ENCODE measurements at regions not wholly inside any gene's neighbourhood (a gene's known extent, or its start where the extent isn't known, plus 50 kb on each side); places are given as distances from the start of the nearest gene placed in this dataset.
A peak's percentile ranks its signal among the peaks of the same experiment; 100 is the strongest.

DNA sequence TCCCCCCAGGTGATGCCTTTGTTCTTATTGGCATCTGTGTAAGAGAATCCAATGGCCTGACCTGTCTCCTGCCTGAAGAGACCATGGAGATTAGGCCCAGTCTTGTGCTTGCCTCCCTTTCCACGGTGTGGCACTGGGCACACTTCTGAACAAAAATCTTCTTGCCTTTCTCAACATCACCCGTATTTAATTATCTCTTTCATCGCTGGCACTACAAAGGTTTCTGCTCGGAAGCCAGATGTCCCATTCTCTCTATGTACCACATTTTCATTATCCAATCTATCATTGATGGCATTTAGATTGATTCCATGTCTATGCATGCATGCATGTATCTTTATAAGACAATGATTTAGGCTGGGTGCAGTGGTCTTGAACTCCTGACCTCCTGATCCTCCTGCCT lies 74.3 kb downstream of the SLC25A15 start:
- no peak for DNase-seq

DNA sequence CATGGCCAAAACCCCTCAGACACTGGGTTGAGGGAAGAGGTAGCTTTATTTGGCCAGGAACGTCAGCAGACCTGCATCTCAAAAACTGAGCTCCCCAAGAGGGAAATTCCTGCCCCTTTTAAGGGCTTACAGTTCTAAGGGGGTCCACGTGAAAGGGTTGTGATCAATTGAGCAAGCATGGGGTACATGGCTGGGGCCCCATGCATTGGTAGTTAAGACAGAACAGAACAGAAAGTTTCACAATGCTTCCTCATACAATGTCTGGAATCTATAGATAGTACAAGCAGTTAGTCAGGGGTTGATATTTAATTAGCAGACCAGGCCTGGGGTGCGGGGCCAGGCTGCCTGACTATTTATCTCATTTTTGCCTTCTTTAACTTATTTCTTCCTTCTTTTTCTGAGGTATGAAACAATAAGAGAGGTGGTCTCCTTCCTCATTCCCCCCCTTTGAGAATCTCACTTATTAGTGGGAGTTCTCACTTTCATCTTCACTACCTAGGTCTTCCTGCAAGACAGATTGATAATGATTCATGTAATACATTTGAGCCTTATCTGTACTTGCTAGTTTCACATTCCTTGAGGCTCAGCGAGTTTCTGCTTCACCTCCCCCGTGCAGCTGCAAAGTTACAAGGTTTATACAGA lies 84.8 kb downstream of the SLC25A15 start:
- peak; percentile 2 for DNase-seq

DNA sequence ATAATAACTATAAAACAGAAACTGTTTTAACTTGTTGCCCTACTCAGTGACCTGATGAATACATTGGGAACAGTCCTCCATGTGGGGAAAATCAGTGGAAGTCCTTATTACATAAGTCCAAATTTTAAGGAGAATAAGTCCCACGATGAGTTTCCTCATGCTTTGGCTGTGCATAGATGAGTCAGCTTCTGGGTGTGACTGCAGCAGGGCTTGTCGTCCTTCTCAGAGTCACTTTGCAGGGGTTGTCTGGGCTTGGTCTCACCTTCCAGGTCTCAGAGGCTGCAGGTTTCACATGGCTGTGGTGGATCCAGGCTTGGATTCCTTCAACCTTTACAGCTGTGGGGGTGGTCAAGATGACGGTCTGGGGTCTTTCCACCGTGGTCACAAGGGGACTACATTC lies 85.6 kb downstream of the SLC25A15 start:
- no peak for DNase-seq

DNA sequence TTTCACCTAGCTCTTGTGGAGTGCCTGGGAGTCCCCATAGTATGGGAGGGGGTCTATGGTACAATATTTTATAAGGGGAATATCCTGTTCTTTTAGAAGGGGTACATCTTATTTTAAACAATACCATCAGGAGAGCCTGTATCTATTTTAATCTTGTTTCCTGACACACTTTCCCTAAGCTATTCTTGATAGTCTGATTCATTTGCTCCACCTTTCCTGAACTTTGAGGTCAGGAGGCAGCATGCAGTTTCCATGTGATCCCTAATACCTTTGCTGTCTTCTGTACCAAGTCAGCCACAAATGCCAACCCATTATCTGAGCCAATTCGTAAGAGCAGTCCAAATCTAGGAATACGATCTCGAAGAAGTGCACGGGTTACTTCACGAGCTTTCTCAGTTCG lies 86.2 kb downstream of the SLC25A15 start:
- no peak for DNase-seq

DNA sequence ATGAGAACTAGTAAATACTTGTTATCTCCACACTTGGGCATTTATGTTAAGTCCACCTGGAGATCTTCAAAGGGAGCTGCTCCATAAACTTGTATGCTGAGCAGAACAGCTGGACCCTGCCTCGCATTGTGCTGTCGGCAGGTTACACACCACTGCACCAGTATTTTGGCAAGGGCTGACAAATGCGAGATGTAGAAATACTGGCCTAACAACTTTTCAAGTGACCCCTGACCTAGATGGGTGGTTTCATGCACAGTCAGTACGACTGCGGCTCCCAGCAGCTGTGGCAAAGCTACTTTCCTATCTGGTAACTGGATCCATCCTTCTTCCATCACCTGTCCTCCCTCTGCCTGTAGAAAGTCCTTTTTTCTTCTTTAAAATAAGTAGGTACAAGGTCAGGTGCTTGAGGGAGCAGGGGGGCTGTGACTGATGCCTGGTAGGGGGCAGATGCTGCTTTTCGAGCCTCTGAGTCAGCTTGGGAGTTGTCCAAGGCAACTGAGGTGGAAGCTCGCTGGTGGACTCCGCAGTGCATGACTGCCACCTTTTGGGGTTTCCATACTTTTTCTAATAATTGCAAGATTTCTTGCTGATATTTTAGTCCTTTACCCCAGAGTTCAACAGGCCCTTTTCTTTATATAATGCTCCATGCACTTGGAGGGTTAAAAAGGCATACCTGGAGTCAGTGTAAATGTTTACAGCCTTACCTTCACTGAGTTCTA lies 86.8 kb downstream of the SLC25A15 start:
- no peak for DNase-seq

DNA sequence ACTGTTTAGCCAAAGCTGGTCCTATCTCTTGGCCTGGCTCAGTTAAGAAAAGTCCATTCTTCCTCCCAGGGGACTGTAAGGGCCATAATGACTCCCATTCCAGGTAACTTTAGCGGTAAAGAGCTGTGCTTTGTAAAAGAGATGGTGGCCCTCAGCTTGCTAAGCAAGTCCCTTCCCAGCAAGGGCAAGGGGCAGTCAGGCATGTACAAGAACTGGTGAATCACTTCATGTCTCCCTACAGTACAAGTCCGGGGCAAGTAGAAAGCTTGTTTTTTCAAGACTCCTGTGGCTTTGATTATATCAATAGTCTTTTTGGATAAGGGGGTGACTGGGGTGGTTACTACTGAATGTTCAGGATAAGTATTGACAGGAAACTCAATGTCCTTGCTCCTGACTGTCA lies 88.9 kb downstream of the SLC25A15 start:
- DNase-seq, result no peak

DNA sequence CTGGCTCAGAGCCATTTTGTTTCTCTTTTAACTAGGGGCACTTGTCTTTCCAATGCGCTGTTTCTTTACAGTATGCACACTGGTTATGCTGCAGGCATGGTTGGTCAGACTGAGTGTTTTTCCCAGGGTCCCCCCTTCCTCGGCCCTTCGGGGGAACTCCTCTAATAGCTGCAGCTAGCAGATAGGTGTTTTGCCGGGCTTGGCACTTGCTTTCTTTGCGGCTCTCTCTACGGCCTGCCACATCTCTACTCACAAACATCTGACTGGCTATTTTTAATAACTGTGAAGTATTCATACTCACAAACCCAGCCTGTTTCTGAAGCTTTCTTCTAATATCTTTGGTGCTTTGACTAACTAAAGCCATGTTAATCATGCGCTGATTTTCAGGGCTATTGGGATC lies 89.4 kb downstream of the SLC25A15 start:
- no peak for DNase-seq

Data from hematopoietic multipotent progenitor cell treated with erythropoietin and hydrocortisone succinate and interleukin-3 and kit ligand, for 6 days (in vitro differentiated cells).